Suprapubic skin (tissue), 4 donors: ENCODE measurements at regions not wholly inside any gene's neighbourhood (a gene's known extent, or its start where the extent isn't known, plus 50 kb on each side); places are given as distances from the start of the nearest gene placed in this dataset.

Source experiments
- DNase-seq, 2 donors: peaks; one replicate each; pipeline ENCODE4 v3.0.0-alpha.2; 2019; ENCODE audit warnings: low spot score in 2 of 2
- H3K27ac ChIP-seq: fragments of 200-600 bp; sonication (generic); one replicate; pipeline ENCODE4 v1.5.1; 2019
- H3K27me3 ChIP-seq: fragments of 200-600 bp; sonication (generic); one replicate; pipeline ENCODE4 v1.5.1; 2019
- H3K36me3 ChIP-seq: fragments of 200-600 bp; sonication (generic); one replicate; pipeline ENCODE4 v1.5.1; 2019
- H3K4me1 ChIP-seq: fragments of 200-600 bp; sonication (generic); one replicate; pipeline ENCODE4 v1.5.1; 2019
- H3K4me3 ChIP-seq: fragments of 200-600 bp; sonication (generic); one replicate; pipeline ENCODE4 v1.5.1; 2019; ENCODE audit warnings: mild to moderate bottlenecking
- H3K9me3 ChIP-seq: fragments of 200-600 bp; sonication (generic); one replicate; pipeline ENCODE4 v1.5.1; 2019
- EP300 ChIP-seq: sonication (generic); formaldehyde crosslinking; IDR thresholded peaks from one replicate; pipeline ENCODE4 v1.6.1; 2017; ENCODE audit warnings: antibody characterized with exemption
- POLR2A ChIP-seq, 2 donors: fragments of 450-650 bp; IDR thresholded peaks; one replicate each; pipeline ENCODE4 v1.6.1; 2017; ENCODE audit warnings: antibody characterized with exemption in 2 of 2, mild to moderate bottlenecking in 2 of 2, moderate library complexity in 2 of 2
- POLR2AphosphoS5 ChIP-seq, 3 donors: sonication (generic); formaldehyde crosslinking; IDR thresholded peaks; one replicate each; pipeline ENCODE4 v1.6.1; 2017; ENCODE audit warnings: antibody characterized with exemption in 3 of 3
- WGBS: methylation state at CpG from one replicate; pipeline ENCODE4 v1.1.5; 2018; 5-methylcytosine and 5-hydroxymethylcytosine counted together
- TF ChIP-seq, protein P1 (sequence below), 2 donors: fragments of 200-600 bp in 1 of 2; fragments of 450-650 bp in 1 of 2; sonication (generic) in 1 of 2; IDR thresholded peaks; one replicate each; pipeline ENCODE4 v1.5.1; 2016 to 2019; ENCODE audit warnings: antibody characterized with exemption in 2 of 2, mild to moderate bottlenecking in 1 of 2, moderate library complexity in 1 of 2

DNA sequence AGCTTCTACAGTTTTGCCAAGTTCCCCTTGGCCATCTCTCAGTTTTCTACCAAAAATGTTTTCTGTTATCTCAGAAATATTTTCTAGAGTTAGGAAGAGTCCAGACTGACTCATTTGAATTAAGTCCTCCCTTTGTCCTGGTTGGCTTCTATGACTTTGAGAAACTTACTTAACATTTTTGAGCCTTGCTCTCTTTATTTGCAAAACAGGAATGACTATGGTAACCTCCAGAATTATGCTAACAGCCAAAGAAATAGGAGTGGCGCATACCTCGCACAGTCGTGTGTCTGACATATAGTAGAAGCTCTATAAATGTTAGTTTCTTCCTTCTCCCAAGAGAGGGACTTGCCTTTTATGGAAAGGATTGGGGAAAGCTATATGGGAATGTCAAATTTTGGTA lies 841.1 kb downstream of the TSN start:
- TF ChIP-seq, protein P1, sequence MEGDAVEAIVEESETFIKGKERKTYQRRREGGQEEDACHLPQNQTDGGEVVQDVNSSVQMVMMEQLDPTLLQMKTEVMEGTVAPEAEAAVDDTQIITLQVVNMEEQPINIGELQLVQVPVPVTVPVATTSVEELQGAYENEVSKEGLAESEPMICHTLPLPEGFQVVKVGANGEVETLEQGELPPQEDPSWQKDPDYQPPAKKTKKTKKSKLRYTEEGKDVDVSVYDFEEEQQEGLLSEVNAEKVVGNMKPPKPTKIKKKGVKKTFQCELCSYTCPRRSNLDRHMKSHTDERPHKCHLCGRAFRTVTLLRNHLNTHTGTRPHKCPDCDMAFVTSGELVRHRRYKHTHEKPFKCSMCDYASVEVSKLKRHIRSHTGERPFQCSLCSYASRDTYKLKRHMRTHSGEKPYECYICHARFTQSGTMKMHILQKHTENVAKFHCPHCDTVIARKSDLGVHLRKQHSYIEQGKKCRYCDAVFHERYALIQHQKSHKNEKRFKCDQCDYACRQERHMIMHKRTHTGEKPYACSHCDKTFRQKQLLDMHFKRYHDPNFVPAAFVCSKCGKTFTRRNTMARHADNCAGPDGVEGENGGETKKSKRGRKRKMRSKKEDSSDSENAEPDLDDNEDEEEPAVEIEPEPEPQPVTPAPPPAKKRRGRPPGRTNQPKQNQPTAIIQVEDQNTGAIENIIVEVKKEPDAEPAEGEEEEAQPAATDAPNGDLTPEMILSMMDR (IDR thresholded peaks at IDR 0.05) = no peak
- TF ChIP-seq POLR2A (IDR thresholded peaks at IDR 0.05) (no peak), EP300 (no peak), POLR2AphosphoS5 (IDR thresholded peaks at IDR 0.05) (no peak)
- H3K4me3 ChIP-seq = no peak overlapping the region
- H3K27me3 ChIP-seq = no peaks in the 10 kb centered on the region
- no peaks in the 10 kb centered on the region for H3K9me3 ChIP-seq
- H3K4me1 ChIP-seq = no peaks in the 10 kb centered on the region
- no peak for DNase-seq
- H3K27ac ChIP-seq = no peak overlapping the region
- 63% methylated on average over 3 of the region's 3 CpGs for WGBS
- no peaks in the 10 kb centered on the region for H3K36me3 ChIP-seq

DNA sequence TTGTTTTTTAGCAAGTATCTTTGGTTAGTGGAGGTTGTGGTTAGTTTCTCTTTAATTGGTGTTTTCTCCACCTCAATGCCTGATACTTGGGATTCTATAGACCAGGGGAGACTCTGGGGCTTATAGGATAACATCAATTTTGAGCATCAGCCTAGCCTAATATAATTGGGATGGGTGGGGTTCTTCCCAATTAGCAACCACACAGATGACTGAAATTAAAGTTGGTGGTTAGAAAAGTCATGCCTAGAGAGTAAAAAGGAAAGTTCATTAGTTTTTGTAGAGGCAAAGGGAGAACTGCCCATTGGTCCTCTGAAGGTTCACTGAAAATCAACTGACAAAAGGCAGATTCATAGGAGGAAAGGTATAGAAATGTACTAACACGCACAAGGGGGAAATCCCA lies 843.3 kb downstream of the TSN start:
- DNase-seq = no peak
- no peak overlapping the region for H3K27ac ChIP-seq
- H3K36me3 ChIP-seq = no peaks in the 10 kb centered on the region
- TF ChIP-seq, protein P1 (IDR thresholded peaks at IDR 0.05) = no peak
- TF ChIP-seq POLR2AphosphoS5 (IDR thresholded peaks at IDR 0.05) = no peak
- TF ChIP-seq EP300 = no peak
- TF ChIP-seq POLR2A (IDR thresholded peaks at IDR 0.05) = no peak
- no peak overlapping the region for H3K4me3 ChIP-seq
- H3K4me1 ChIP-seq = no peaks in the 10 kb centered on the region
- H3K27me3 ChIP-seq = no peaks in the 10 kb centered on the region
- no peaks in the 10 kb centered on the region for H3K9me3 ChIP-seq
- 88% methylated on average over 1 of the region's 1 CpG for WGBS

DNA sequence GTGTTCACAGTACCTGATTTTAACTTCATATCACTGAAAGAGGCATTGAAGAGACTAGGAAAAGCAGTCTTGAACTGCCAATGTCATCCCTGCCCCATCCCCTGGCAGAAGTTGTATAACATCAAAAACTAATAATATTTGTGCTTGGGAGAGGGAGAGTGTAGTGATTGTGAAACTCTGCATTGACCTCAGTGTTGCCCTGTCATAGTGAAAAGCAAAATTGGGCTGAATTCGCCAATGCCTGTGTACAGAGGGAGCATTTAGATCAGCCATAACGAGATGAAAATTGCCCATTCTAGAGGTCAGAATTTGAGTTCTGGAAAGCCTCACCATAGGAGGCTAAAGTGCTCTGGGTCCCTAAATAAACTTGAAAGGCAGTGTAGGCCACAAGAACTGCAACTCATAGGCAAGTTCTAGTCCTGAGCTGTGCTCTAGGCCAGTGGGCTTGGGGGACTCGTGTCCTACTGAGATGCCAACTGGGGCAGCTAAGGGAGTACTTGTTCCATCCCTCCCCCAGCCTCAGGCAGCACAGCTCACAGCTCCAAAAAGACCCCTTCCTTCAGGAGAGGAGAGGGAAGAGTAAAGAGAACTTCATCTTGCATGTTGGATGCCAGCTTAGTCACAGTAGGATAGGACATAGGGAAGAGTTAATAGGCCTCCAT lies 855.6 kb downstream of the TSN start:
- no peak for DNase-seq
- Histone ChIP-seq H3K9me3 (no peaks in the 10 kb centered on the region), H3K36me3 (no peaks in the 10 kb centered on the region), H3K4me1 (no peaks in the 10 kb centered on the region), H3K27ac (no peak overlapping the region), H3K4me3 (no peak overlapping the region), H3K27me3 (no peaks in the 10 kb centered on the region)
- 84% methylated on average over 3 of the region's 3 CpGs for WGBS
- TF ChIP-seq POLR2AphosphoS5 (IDR thresholded peaks at IDR 0.05) (no peak), POLR2A (IDR thresholded peaks at IDR 0.05) (no peak)
- TF ChIP-seq, protein P1 (IDR thresholded peaks at IDR 0.05) = no peak

DNA sequence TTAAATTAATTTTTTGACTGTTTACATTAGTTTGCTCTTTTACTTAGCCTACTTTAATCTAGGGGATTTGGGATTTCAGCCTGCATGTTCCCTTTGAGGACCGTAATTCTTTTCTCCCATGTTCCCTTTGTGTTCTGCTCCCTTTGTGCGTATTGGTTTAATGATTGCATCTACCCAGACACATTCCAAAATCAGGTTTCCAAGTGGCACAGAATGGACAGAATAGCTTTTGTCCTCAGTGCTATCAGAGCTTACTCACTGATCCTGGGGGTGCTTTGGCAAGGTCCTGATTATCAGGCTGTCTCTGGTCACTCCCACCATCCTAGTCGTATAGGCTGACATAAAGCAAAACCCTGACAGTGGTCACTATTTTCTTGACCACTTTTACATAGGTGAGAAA lies 867.5 kb downstream of the TSN start:
- H3K27ac ChIP-seq = no peak overlapping the region
- TF ChIP-seq, protein P1 (IDR thresholded peaks at IDR 0.05) = no peak
- no peak for TF ChIP-seq POLR2A (IDR thresholded peaks at IDR 0.05)
- TF ChIP-seq POLR2AphosphoS5 (IDR thresholded peaks at IDR 0.05) = no peak
- no peak for TF ChIP-seq EP300
- H3K4me1 ChIP-seq = no peaks in the 10 kb centered on the region
- no peak for DNase-seq
- H3K27me3 ChIP-seq = no peaks in the 10 kb centered on the region
- no peak overlapping the region for H3K4me3 ChIP-seq
- H3K9me3 ChIP-seq = no peaks in the 10 kb centered on the region
- no peaks in the 10 kb centered on the region for H3K36me3 ChIP-seq
- 60% methylated on average over 3 of the region's 3 CpGs for WGBS

DNA sequence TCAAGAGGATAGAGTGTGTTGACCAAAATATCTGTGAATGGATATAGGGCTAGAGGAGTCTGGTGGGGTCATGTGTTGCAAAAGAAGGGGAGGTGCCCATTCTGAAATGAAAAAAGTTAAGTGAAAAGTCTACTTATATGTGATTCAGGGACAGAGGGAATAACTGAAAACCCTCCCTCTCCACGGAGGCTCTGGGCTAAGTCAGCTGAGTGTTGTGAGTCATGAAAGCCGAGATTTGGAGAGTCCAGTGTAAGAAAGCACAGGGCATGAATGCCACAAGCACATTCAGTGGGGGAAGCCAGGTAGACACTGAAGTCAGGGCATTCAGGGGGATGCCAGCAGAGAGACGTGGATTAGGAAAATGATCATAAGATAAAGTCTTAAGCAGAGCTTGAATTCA lies 871.9 kb downstream of the TSN start:
- Histone ChIP-seq H3K9me3 (no peaks in the 10 kb centered on the region), H3K36me3 (no peaks in the 10 kb centered on the region), H3K27me3 (no peaks in the 10 kb centered on the region), H3K4me1 (no peaks in the 10 kb centered on the region), H3K4me3 (no peak overlapping the region), H3K27ac (no peak overlapping the region)
- TF ChIP-seq, protein P1 (IDR thresholded peaks at IDR 0.05) = no peak
- TF ChIP-seq POLR2AphosphoS5 (IDR thresholded peaks at IDR 0.05) (no peak), EP300 (no peak), POLR2A (IDR thresholded peaks at IDR 0.05) (no peak)
- DNase-seq = no peak
- WGBS = 43% methylated on average over 3 of the region's 3 CpGs
